HG02852 (cell line): ENCODE measurements at regions not wholly inside any gene's neighbourhood (a gene's known extent, or its start where the extent isn't known, plus 50 kb on each side); places are given as distances from the start of the nearest gene placed in this dataset.

Source experiments
- ATAC-seq: cut with Tn5 transposase; IDR thresholded peaks from one replicate; pipeline ENCODE4 v1.9.1; 2021; ENCODE audit warnings: mild to moderate bottlenecking, moderate library complexity; ENCODE audit not compliant: unreplicated experiment

GRCh38 chr13:83355041-83355440 lies 527.2 kb downstream of the SLITRK1 start:
- ATAC-seq = no peak

GRCh38 chr13:83352391-83352790 lies 529.9 kb downstream of the SLITRK1 start:
- no peak for ATAC-seq

GRCh38 chr13:83350569-83350968 lies 531.7 kb downstream of the SLITRK1 start:
- ATAC-seq = no peak

- ATAC-seq = no peak
Measured at GRCh38 chr13:83344518-83344917, 537.8 kb downstream of the SLITRK1 start.

GRCh38 chr13:83340170-83340569 lies 542.1 kb downstream of the SLITRK1 start:
- ATAC-seq = no peak

GRCh38 chr13:83333614-83334388 lies 548.5 kb downstream of the SLITRK1 start:
- ATAC-seq = no peak

GRCh38 chr13:83332751-83333150 lies 549.5 kb downstream of the SLITRK1 start:
- ATAC-seq = no peak

GRCh38 chr13:83327091-83327490 lies 555.2 kb downstream of the SLITRK1 start:
- no peak for ATAC-seq

- ATAC-seq = no peak
Measured at GRCh38 chr13:83325125-83325853, 557.0 kb downstream of the SLITRK1 start.

GRCh38 chr13:83311886-83312577 lies 570.2 kb downstream of the SLITRK1 start:
- ATAC-seq = no peak

GRCh38 chr13:83298617-83299016 lies 583.7 kb downstream of the SLITRK1 start:
- no peak for ATAC-seq

- no peak for ATAC-seq
Measured at GRCh38 chr13:83297586-83298290, 584.5 kb downstream of the SLITRK1 start.

- ATAC-seq = no peak
Measured at GRCh38 chr13:83295686-83296085, 586.6 kb downstream of the SLITRK1 start.

- no peak for ATAC-seq
Measured at GRCh38 chr13:83286737-83287136, 595.5 kb downstream of the SLITRK1 start.

GRCh38 chr13:83281654-83282053 lies 600.6 kb downstream of the SLITRK1 start:
- no peak for ATAC-seq

- no peak for ATAC-seq
Measured at GRCh38 chr13:83274679-83275078, 607.6 kb downstream of the SLITRK1 start.

GRCh38 chr13:83272652-83273240 lies 609.5 kb downstream of the SLITRK1 start:
- ATAC-seq = no peak

- ATAC-seq = no peak
Measured at GRCh38 chr13:83272076-83272475, 610.2 kb downstream of the SLITRK1 start.

GRCh38 chr13:83265279-83265678 lies 617.0 kb downstream of the SLITRK1 start:
- no peak for ATAC-seq

- no peak for ATAC-seq
Measured at GRCh38 chr13:83248751-83249150, 633.5 kb downstream of the SLITRK1 start.

GRCh38 chr13:83232626-83233025 lies 649.6 kb downstream of the SLITRK1 start:
- no peak for ATAC-seq
